Uterus (tissue), 3 donors: ENCODE measurements at regions not wholly inside any gene's neighbourhood (a gene's known extent, or its start where the extent isn't known, plus 50 kb on each side); places are given as distances from the start of the nearest gene placed in this dataset.

Experiments
- DNase-seq, 2 donors: peaks; one replicate each; pipeline ENCODE4 v3.0.0-alpha.2; 2019 to 2020
- H3K27ac ChIP-seq, 2 donors: fragments of 200-600 bp; sonication (generic); 1 replicate in 1 of 2; 2 replicates in 1 of 2; pipeline ENCODE4 v1.5.1; 2016 to 2018
- H3K27me3 ChIP-seq, 2 donors: fragments of 200-600 bp; sonication (generic); one replicate each; pipeline ENCODE4 v1.5.1; 2018 to 2019; ENCODE audit warnings: control low read depth in 1 of 2
- H3K36me3 ChIP-seq, 2 donors: fragments of 200-600 bp; sonication (generic); one replicate each; pipeline ENCODE4 v1.5.1; 2019; ENCODE audit warnings: control low read depth in 1 of 2
- H3K4me1 ChIP-seq, 2 donors: fragments of 200-600 bp; sonication (generic); one replicate each; pipeline ENCODE4 v1.5.1; 2018 to 2019; ENCODE audit warnings: control low read depth in 1 of 2
- H3K4me3 ChIP-seq, 2 donors: fragments of 200-600 bp; sonication (generic); 1 replicate in 1 of 2; 2 replicates in 1 of 2; pipeline ENCODE4 v1.5.1; 2018 to 2019; ENCODE audit warnings: mild to moderate bottlenecking in 1 of 2
- H3K9me3 ChIP-seq, 2 donors: fragments of 200-600 bp; sonication (generic); one replicate each; pipeline ENCODE4 v1.5.1; 2019; ENCODE audit warnings: control low read depth in 1 of 2
- POLR2A ChIP-seq, 2 donors: fragments of 450-650 bp; IDR thresholded peaks; one replicate each; pipeline ENCODE4 v1.6.1; 2016; ENCODE audit warnings: antibody characterized with exemption in 2 of 2, mild to moderate bottlenecking in 1 of 2, moderate library complexity in 1 of 2
- intact Hi-C: fragments of 100-400 bp; cut with DNase I; formaldehyde crosslinking; loops from one replicate; pipeline ENCODE4 v1.15.1; 2023; ENCODE audit warnings: low total_unique reads
- TF ChIP-seq, protein P1 (sequence below), 4 experiments: fragments of 200-600 bp in 2 of 4; fragments of 450-650 bp in 2 of 4; sonication (generic) in 2 of 4; IDR thresholded peaks; one replicate each; pipeline ENCODE4 v1.5.1; 2016 to 2019; ENCODE audit warnings: antibody characterized with exemption in 4 of 4, mild to moderate bottlenecking in 2 of 4, moderate library complexity in 1 of 4
- donor health status: DM: yes; HTN: yes; CAD: no.

GRCh38 chr1:99115231-99115630 is 110.6 kb upstream of the PLPPR5 start:
- no peaks in the 10 kb centered on the region for H3K4me1 ChIP-seq
- H3K9me3 ChIP-seq: no peaks in the 10 kb centered on the region
- no peak overlapping the region for H3K4me3 ChIP-seq
- H3K27ac ChIP-seq: no peak overlapping the region
- DNase-seq: no peak
- no peak for TF ChIP-seq POLR2A (IDR thresholded peaks at IDR 0.05)
- TF ChIP-seq, protein P1, sequence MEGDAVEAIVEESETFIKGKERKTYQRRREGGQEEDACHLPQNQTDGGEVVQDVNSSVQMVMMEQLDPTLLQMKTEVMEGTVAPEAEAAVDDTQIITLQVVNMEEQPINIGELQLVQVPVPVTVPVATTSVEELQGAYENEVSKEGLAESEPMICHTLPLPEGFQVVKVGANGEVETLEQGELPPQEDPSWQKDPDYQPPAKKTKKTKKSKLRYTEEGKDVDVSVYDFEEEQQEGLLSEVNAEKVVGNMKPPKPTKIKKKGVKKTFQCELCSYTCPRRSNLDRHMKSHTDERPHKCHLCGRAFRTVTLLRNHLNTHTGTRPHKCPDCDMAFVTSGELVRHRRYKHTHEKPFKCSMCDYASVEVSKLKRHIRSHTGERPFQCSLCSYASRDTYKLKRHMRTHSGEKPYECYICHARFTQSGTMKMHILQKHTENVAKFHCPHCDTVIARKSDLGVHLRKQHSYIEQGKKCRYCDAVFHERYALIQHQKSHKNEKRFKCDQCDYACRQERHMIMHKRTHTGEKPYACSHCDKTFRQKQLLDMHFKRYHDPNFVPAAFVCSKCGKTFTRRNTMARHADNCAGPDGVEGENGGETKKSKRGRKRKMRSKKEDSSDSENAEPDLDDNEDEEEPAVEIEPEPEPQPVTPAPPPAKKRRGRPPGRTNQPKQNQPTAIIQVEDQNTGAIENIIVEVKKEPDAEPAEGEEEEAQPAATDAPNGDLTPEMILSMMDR (IDR thresholded peaks at IDR 0.05): no peak
- no peaks in the 10 kb centered on the region for H3K36me3 ChIP-seq
- no peaks in the 10 kb centered on the region for H3K27me3 ChIP-seq
- intact Hi-C loops: no loop called here

- no peak for TF ChIP-seq POLR2A (IDR thresholded peaks at IDR 0.05)
- H3K4me3 ChIP-seq: no peak overlapping the region
Observed at GRCh38 chr1:99119188-99119587, 114.5 kb upstream of the PLPPR5 start.

DNA sequence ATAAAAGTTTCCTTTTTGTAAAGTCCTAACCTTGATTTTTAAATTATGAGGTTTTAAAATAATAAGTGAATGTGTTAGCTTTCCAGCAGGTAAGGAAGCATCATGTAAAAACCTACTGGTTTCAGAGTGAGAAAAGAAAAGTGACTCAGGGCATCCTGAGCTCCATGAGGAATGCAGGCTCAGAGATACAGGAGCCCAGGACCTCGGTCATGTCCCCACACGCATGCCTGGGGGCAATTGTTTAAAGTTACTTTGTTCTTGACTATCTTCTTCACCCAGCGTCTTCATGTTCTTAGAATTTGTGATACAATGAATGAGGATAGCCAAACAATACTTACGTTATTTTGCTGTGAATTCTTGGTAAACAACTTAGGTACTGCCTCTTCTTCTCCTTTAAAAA is 117.4 kb upstream of the PLPPR5 start:
- DNase-seq: no peak
- no peaks in the 10 kb centered on the region for H3K36me3 ChIP-seq
- H3K27me3 ChIP-seq: no peaks in the 10 kb centered on the region
- intact Hi-C loops: no loop called here
- H3K27ac ChIP-seq: no peak overlapping the region
- H3K4me1 ChIP-seq: no peaks in the 10 kb centered on the region
- H3K4me3 ChIP-seq: no peak overlapping the region
- H3K9me3 ChIP-seq: no peaks in the 10 kb centered on the region
- TF ChIP-seq, protein P1 (IDR thresholded peaks at IDR 0.05): no peak
- no peak for TF ChIP-seq POLR2A (IDR thresholded peaks at IDR 0.05)

More at GRCh38 chr1:99119188-99119587, 114.5 kb upstream of the PLPPR5 start:
- Histone ChIP-seq H3K27ac (no peak overlapping the region), H3K9me3 (no peaks in the 10 kb centered on the region), H3K27me3 (no peaks in the 10 kb centered on the region), H3K36me3 (no peaks in the 10 kb centered on the region), H3K4me1 (no peaks in the 10 kb centered on the region)
- intact Hi-C loops: no loop called here
- no peak for DNase-seq

DNA sequence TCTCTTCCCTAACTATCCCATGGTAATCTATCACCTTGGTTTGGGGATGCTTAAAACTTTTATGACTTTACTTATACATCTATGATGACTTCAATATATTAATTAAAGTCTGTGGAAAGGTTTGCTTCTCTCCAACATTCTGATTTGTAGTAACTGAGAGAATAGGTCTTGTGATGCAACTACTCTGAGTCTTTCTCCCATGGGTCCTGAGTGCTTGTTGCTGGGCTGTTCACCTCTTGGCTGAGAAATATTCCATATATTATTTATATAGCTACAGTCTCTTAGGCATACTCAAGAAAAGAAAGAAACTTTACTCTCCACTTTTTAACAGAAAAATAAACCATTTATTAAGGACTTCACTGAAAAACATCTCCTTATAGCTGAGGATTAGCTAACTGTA is 119.3 kb upstream of the PLPPR5 start:
- Histone ChIP-seq H3K36me3 (no peaks in the 10 kb centered on the region), H3K4me1 (no peaks in the 10 kb centered on the region), H3K27me3 (no peaks in the 10 kb centered on the region), H3K9me3 (no peaks in the 10 kb centered on the region), H3K4me3 (no peak overlapping the region), H3K27ac (no peak overlapping the region)
- TF ChIP-seq POLR2A (IDR thresholded peaks at IDR 0.05): no peak
- TF ChIP-seq, protein P1 (IDR thresholded peaks at IDR 0.05): no peak
- DNase-seq: no peak
- intact Hi-C loops: no loop called here

GRCh38 chr1:99131546-99131945 is 126.9 kb upstream of the PLPPR5 start:
- no peaks in the 10 kb centered on the region for H3K36me3 ChIP-seq
- H3K9me3 ChIP-seq: no peaks in the 10 kb centered on the region
- H3K27me3 ChIP-seq: no peaks in the 10 kb centered on the region
- H3K4me3 ChIP-seq: no peak overlapping the region
- DNase-seq: no peak
- TF ChIP-seq POLR2A (IDR thresholded peaks at IDR 0.05): no peak
- TF ChIP-seq, protein P1 (IDR thresholded peaks at IDR 0.05): no peak
- H3K4me1 ChIP-seq: no peaks in the 10 kb centered on the region
- no peak overlapping the region for H3K27ac ChIP-seq
- intact Hi-C loops: no loop called here
